CD14-positive monocyte (primary cell): ENCODE measurements at regions not wholly inside any gene's neighbourhood (a gene's known extent, or its start where the extent isn't known, plus 50 kb on each side); places are given as distances from the start of the nearest gene placed in this dataset.
A peak's percentile ranks its signal among the peaks of the same experiment; 100 is the strongest.

Source experiments
- DNase-seq, 3 donors: peaks; one replicate each; pipeline ENCODE4 v3.0.0-alpha.2; 2011 to 2022
- H2AFZ ChIP-seq: 2 replicates; pipeline ENCODE4 v1.6.0; 2012; ENCODE audit warnings: mild to moderate bottlenecking, low read depth, low read length, inconsistent platforms; ENCODE audit not compliant: insufficient read depth, poor library complexity, severe bottlenecking
- H3K27ac ChIP-seq, 2 donors: 1 replicate in 1 of 2; 2 replicates in 1 of 2; pipeline ENCODE4 v1.5.1; 2012 to 2013; ENCODE audit warnings: low read length in 2 of 2, control low read depth in 1 of 2, inconsistent platforms in 1 of 2, low read depth in 1 of 2, mild to moderate bottlenecking in 1 of 2
- H3K27me3 ChIP-seq, 2 donors: one replicate each; pipeline versions ENCODE4 v1.6.0 to v1.6.1; 2011 to 2013; ENCODE audit warnings: low read length in 2 of 2; ENCODE audit not compliant: control insufficient read depth in 2 of 2, insufficient read depth in 2 of 2
- H3K36me3 ChIP-seq, 2 donors: replicated peaks in 1 of 2; 1 replicate in 1 of 2; 2 replicates in 1 of 2; pipeline versions ENCODE4 v1.5.1 to v1.6.1; 2012 to 2013; ENCODE audit warnings: low read length in 2 of 2, control low read depth in 1 of 2, inconsistent platforms in 1 of 2, mild to moderate bottlenecking in 1 of 2; ENCODE audit not compliant: insufficient read depth in 2 of 2, control insufficient read depth in 1 of 2
- H3K4me1 ChIP-seq, 2 donors: 1 replicate in 1 of 2; 2 replicates in 1 of 2; pipeline versions ENCODE4 v1.5.1 to v1.6.1; 2012 to 2013; ENCODE audit warnings: low read length in 2 of 2, control low read depth in 1 of 2, inconsistent platforms in 1 of 2, mild to moderate bottlenecking in 1 of 2, moderate library complexity in 1 of 2; ENCODE audit not compliant: insufficient read depth in 2 of 2, control insufficient read depth in 1 of 2
- H3K4me2 ChIP-seq: replicated peaks from 2 replicates; pipeline ENCODE3; 2012; ENCODE audit warnings: low read length, moderate library complexity, mild to moderate bottlenecking; ENCODE audit not compliant: poor library complexity, severe bottlenecking; ENCODE audit errors: extremely low read depth
- H3K4me3 ChIP-seq, 3 experiments: fragments of 200-600 bp in 1 of 3; sonication (generic) in 1 of 3; replicated peaks in 1 of 3; 1 replicate in 2 of 3; 2 replicates in 1 of 3; pipeline ENCODE4 v1.5.1; 2011 to 2013; ENCODE audit warnings: low read length in 3 of 3, mild to moderate bottlenecking in 3 of 3, control low read depth in 2 of 3, low read depth in 2 of 3, inconsistent platforms in 1 of 3, moderate library complexity in 1 of 3
- H3K79me2 ChIP-seq: 2 replicates; pipeline ENCODE4 v1.6.0; 2012; ENCODE audit warnings: mild to moderate bottlenecking, control low read depth, inconsistent platforms, low read length, moderate library complexity; ENCODE audit not compliant: insufficient read depth
- H3K9ac ChIP-seq: 2 replicates; pipeline ENCODE4 v1.6.0; 2017; ENCODE audit warnings: low read length, mild to moderate bottlenecking; ENCODE audit not compliant: insufficient read depth, poor library complexity, severe bottlenecking
- H3K9me3 ChIP-seq, 2 donors: replicated peaks in 1 of 2; 1 replicate in 1 of 2; 2 replicates in 1 of 2; pipeline versions ENCODE4 v1.5.1 to v1.6.1; 2012 to 2013; ENCODE audit warnings: low read length in 2 of 2, control low read depth in 1 of 2; ENCODE audit not compliant: control insufficient read depth in 1 of 2, insufficient read depth in 1 of 2
- H4K20me1 ChIP-seq: 2 replicates; pipeline ENCODE4 v1.6.0; 2012; ENCODE audit warnings: mild to moderate bottlenecking, low read length, control low read depth, moderate library complexity; ENCODE audit not compliant: insufficient read depth
- H3K27ac Mint-ChIP-seq, 7 donors: one replicate each; pipeline ENCODE4 v1.8.0; 2020; ENCODE audit warnings: mild to moderate bottlenecking in 7 of 7, mixed read lengths in 7 of 7, moderate library complexity in 6 of 7, inconsistent platforms in 2 of 7
- H3K27me3 Mint-ChIP-seq, 3 donors: one replicate each; pipeline ENCODE4 v1.8.0; 2021 to 2022; ENCODE audit warnings: low read depth in 3 of 3, mild to moderate bottlenecking in 3 of 3, mixed read lengths in 3 of 3, moderate library complexity in 3 of 3, inconsistent platforms in 1 of 3
- H3K36me3 Mint-ChIP-seq, 2 donors: one replicate each; pipeline ENCODE4 v1.8.0; 2020; ENCODE audit warnings: mixed read lengths in 2 of 2, inconsistent platforms in 1 of 2, mild to moderate bottlenecking in 1 of 2
- H3K4me1 Mint-ChIP-seq: one replicate; pipeline ENCODE4 v1.8.0; 2020; ENCODE audit warnings: mild to moderate bottlenecking, mixed read lengths
- H3K4me3 Mint-ChIP-seq, 2 donors: one replicate each; pipeline ENCODE4 v1.8.0; 2020; ENCODE audit warnings: mild to moderate bottlenecking in 2 of 2, mixed read lengths in 2 of 2, moderate library complexity in 1 of 2
- H3K9me3 Mint-ChIP-seq, 7 donors: one replicate each; pipeline ENCODE4 v1.8.0; 2020 to 2022; ENCODE audit warnings: mixed read lengths in 7 of 7, mild to moderate bottlenecking in 6 of 7, moderate library complexity in 6 of 7, inconsistent platforms in 2 of 7
- CTCF ChIP-seq: fragments of 200-600 bp; IDR thresholded peaks from one replicate; pipeline ENCODE4 v1.8.0; 2022; ENCODE audit warnings: antibody characterized with exemption, mild to moderate bottlenecking
- WGBS: methylation state at CpG from one replicate; pipeline ENCODE4 v1.1.5; 2013; ENCODE audit warnings: missing lambda C conversion rate; ENCODE audit not compliant: insufficient coverage; 5-methylcytosine and 5-hydroxymethylcytosine counted together
- intact Hi-C, 2 donors: fragments of 100-400 bp; cut with micrococcal nuclease; formaldehyde crosslinking; loops; one replicate each; pipeline versions ENCODE4 v1.15.0 to v1.15.1; 2023

DNA sequence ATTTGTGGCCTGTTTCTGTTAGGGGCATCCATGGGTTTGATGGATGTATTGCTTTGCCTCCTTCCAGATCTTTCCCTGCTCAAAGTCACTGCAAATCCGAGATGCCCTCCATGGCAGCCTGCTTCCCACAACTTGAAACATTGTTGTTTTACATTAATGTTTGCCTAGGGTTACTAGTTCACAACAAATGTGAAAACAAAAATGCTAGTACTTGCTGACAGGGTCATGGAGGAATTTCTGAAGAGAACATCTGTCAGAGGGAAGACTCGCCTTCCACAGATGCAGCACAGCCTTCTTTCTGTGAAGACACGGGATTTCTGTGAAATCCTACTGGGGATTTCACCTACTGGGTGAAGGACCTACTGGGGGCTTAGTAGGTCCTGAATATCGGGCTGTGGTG, 260.0 kb upstream of the FN1 start:
- WGBS: 86% methylated on average over 1 of the region's 4 CpGs
- Mint-ChIP-seq H3K9me3 (peaks cover 0 to 3% (median 0%) of the 10 kb centered on the region in 7 donors), H3K27ac (peak overlapping the region in 2 of 7 donors; percentile 20 to 79), H3K4me3 (no peak overlapping the region), H3K4me1 (peaks cover 63% of the 10 kb centered on the region), H3K36me3 (peaks cover 2 to 3% of the 10 kb centered on the region in 2 donors), H3K27me3 (peaks cover 4 to 19% (median 9%) of the 10 kb centered on the region in 3 donors)
- TF ChIP-seq CTCF: no peak
- Histone ChIP-seq H3K36me3 (no peaks in the 10 kb centered on the region), H3K27ac (no peak overlapping the region), H3K4me1 (peaks cover 57 to 63% of the 10 kb centered on the region in 2 donors), H4K20me1 (no peaks in the 10 kb centered on the region), H3K4me2 (no peak overlapping the region), H3K79me2 (no peaks in the 10 kb centered on the region), H3K4me3 (no peak overlapping the region), H3K9ac (no peak overlapping the region), H3K27me3 (peaks cover 0 to 11% of the 10 kb centered on the region in 2 donors), H3K9me3 (no peaks in the 10 kb centered on the region), H2AFZ (no peak overlapping the region)
- intact Hi-C loops: no loop called here
- DNase-seq: no peak

DNA sequence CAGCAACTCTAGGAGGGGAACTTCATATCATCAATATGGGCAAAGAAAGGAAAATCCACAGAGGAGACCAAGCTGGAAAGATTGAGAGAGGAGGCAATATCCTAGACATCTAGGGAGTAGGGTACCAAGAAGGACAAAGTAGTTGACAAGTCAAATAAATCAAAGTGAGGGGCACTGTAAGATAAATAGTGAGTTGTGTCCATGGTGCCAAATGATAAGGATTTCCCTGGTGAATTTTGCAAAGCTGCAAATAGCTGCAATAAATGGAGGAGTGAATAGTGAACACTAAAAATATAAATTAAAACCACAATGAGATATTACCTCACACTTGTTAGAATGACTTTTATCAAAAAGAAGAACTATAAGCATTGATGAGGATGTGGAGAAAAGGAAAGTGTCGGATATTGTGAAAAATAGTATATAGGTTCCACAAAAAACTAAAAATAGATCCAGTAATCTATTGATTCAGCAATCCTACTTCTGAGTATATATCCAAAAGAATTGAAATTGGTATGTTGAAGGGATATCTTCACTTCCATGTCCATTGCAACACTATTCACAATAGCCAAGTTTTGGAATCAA, 258.2 kb upstream of the FN1 start:
- intact Hi-C loops: no loop called here
- Mint-ChIP-seq H3K4me3 (peak overlapping the region in 1 of 2 donors; percentile 66), H3K27me3 (peaks cover 4 to 28% (median 11%) of the 10 kb centered on the region in 3 donors), H3K9me3 (peaks cover 0 to 3% (median 0%) of the 10 kb centered on the region in 7 donors), H3K27ac (peak overlapping the region in 2 of 7 donors; percentile 36 to 45), H3K36me3 (peaks cover 2 to 3% of the 10 kb centered on the region in 2 donors), H3K4me1 (peaks cover 48% of the 10 kb centered on the region)
- Histone ChIP-seq H3K36me3 (no peaks in the 10 kb centered on the region), H3K9me3 (no peaks in the 10 kb centered on the region), H3K4me3 (peak overlapping the region in 1 of 3 experiments; percentile 12), H2AFZ (no peak overlapping the region), H3K79me2 (no peaks in the 10 kb centered on the region), H3K4me2 (peak overlapping the region; percentile 7), H3K9ac (no peak overlapping the region), H3K27ac (no peak overlapping the region), H3K27me3 (peaks cover 0 to 11% of the 10 kb centered on the region in 2 donors), H3K4me1 (peaks cover 40 to 46% of the 10 kb centered on the region in 2 donors), H4K20me1 (no peaks in the 10 kb centered on the region)
- DNase-seq: peak in 1 of 3 donors; percentile 35
- no peak for TF ChIP-seq CTCF
- no CpG with 5 or more reads among the region's 1 CpG for WGBS
